HUES6 (cell line): ENCODE measurements at regions not wholly inside any gene's neighbourhood (a gene's known extent, or its start where the extent isn't known, plus 50 kb on each side); places are given as distances from the start of the nearest gene placed in this dataset.
"Not testable (repeated sequence)": the region's sequence is repeated elsewhere in the genome, so short reads cannot be mapped to it uniquely, and the experiment has no call there.

Experiments used
- H3K27ac ChIP-seq: 2 replicates; pipeline ENCODE4 v1.7.0; 2013; ENCODE audit warnings: low read depth, mild to moderate bottlenecking, low read length, inconsistent platforms
- H3K27me3 ChIP-seq: 2 replicates; pipeline ENCODE4 v1.6.1; 2013; ENCODE audit warnings: low read length; ENCODE audit not compliant: control insufficient read depth, insufficient read depth
- H3K36me3 ChIP-seq: 2 replicates; pipeline ENCODE4 v1.6.1; 2013; ENCODE audit warnings: low read length; ENCODE audit not compliant: control insufficient read depth, insufficient read depth
- H3K4me1 ChIP-seq: 2 replicates; pipeline ENCODE4 v1.6.1; 2013; ENCODE audit warnings: low read length; ENCODE audit not compliant: control insufficient read depth, insufficient read depth
- H3K4me3 ChIP-seq: 2 replicates; pipeline ENCODE4 v1.5.1; 2013; ENCODE audit warnings: low read depth, low read length
- H3K9ac ChIP-seq: one replicate; pipeline ENCODE4 v1.6.1; 2013; ENCODE audit warnings: mild to moderate bottlenecking, low read length
- H3K9me3 ChIP-seq: 2 replicates; pipeline ENCODE4 v1.6.1; 2013; ENCODE audit warnings: low read depth, low read length; ENCODE audit not compliant: control insufficient read depth, insufficient read depth

GRCh38 chr2:131672471-131673399 is 145.0 kb downstream of the CCDC74A start:
- H3K27ac ChIP-seq, H3K9ac ChIP-seq, H3K36me3 ChIP-seq: not testable (repeated sequence)
- Histone ChIP-seq H3K4me1 (peaks cover 12% of the 10 kb centered on the region; the same call in 1 of the 2 replicates), H3K27me3 (peaks cover 43% of the 10 kb centered on the region), H3K9me3 (peaks cover 10% of the 10 kb centered on the region), H3K4me3 (peak overlapping the region; percentile 68)

GRCh38 chr2:131673400-131674173 is 145.9 kb downstream of the CCDC74A start:
- no peaks in the 10 kb centered on the region for H3K36me3 ChIP-seq
- peaks cover 12% of the 10 kb centered on the region; the same call in 1 of the 2 replicates for H3K4me1 ChIP-seq
- peaks cover 43% of the 10 kb centered on the region for H3K27me3 ChIP-seq
- H3K9me3 ChIP-seq, result peaks cover 4% of the 10 kb centered on the region
- no peak overlapping the region for H3K27ac ChIP-seq
- H3K4me3 ChIP-seq, result peak overlapping the region; percentile 68
- H3K9ac ChIP-seq, result peak overlapping the region; percentile 16

- Histone ChIP-seq H3K27me3 (peaks cover 43% of the 10 kb centered on the region), H3K4me3 (peak overlapping the region; percentile 68; the same call in 1 of the 2 replicates), H3K36me3 (no peaks in the 10 kb centered on the region), H3K9me3 (peaks cover 4% of the 10 kb centered on the region), H3K27ac (no peak overlapping the region), H3K4me1 (peaks cover 12% of the 10 kb centered on the region; the same call in 1 of the 2 replicates), H3K9ac (no peak overlapping the region)
These were observed 146.5 kb downstream of the CCDC74A start for GRCh38 chr2:131674174-131674507.

GRCh38 chr2:131681611-131682121 is 154.0 kb downstream of the CCDC74A start:
- not testable (repeated sequence) for H3K36me3 ChIP-seq, H3K27ac ChIP-seq, H3K9me3 ChIP-seq, H3K4me1 ChIP-seq, H3K27me3 ChIP-seq
- Histone ChIP-seq H3K9ac (peak overlapping the region; percentile 4), H3K4me3 (peak overlapping the region; percentile 72)

GRCh38 chr2:131682122-131682944 is 154.6 kb downstream of the CCDC74A start:
- Histone ChIP-seq H3K9me3 (no peaks in the 10 kb centered on the region), H3K4me3 (peak overlapping the region; percentile 72), H3K27me3 (peaks cover 4% of the 10 kb centered on the region; the same call in 1 of the 2 replicates), H3K36me3 (no peaks in the 10 kb centered on the region), H3K4me1 (no peaks in the 10 kb centered on the region), H3K27ac (no peak overlapping the region), H3K9ac (peak overlapping the region; percentile 25)

GRCh38 chr2:131682945-131683330 is 155.2 kb downstream of the CCDC74A start:
- peak overlapping the region; percentile 72 for H3K4me3 ChIP-seq
- H3K27me3 ChIP-seq, H3K36me3 ChIP-seq, H3K27ac ChIP-seq, H3K9me3 ChIP-seq, H3K4me1 ChIP-seq: not testable (repeated sequence)
- peak overlapping the region; percentile 25 for H3K9ac ChIP-seq

GRCh38 chr2:131684631-131685316 is 157.1 kb downstream of the CCDC74A start:
- not testable (repeated sequence) for H3K4me1 ChIP-seq, H3K36me3 ChIP-seq, H3K9ac ChIP-seq, H3K27me3 ChIP-seq, H3K4me3 ChIP-seq, H3K9me3 ChIP-seq, H3K27ac ChIP-seq

- H3K9me3 ChIP-seq, result peaks cover 13% of the 10 kb centered on the region; the same call in 1 of the 2 replicates
- H3K4me3 ChIP-seq, H3K4me1 ChIP-seq, H3K27ac ChIP-seq, H3K9ac ChIP-seq, H3K27me3 ChIP-seq, H3K36me3 ChIP-seq: not testable (repeated sequence)
These were observed 158.6 kb downstream of the CCDC74A start for GRCh38 chr2:131686164-131686893.

- not testable (repeated sequence) for H3K4me1 ChIP-seq, H3K36me3 ChIP-seq, H3K9ac ChIP-seq, H3K4me3 ChIP-seq, H3K27me3 ChIP-seq, H3K27ac ChIP-seq
- peaks cover 16% of the 10 kb centered on the region for H3K9me3 ChIP-seq
These were observed 159.2 kb downstream of the CCDC74A start for GRCh38 chr2:131686894-131687238.

GRCh38 chr2:131689066-131689465 is 161.4 kb downstream of the CCDC74A start:
- not testable (repeated sequence) for H3K9ac ChIP-seq, H3K27me3 ChIP-seq

More at GRCh38 chr2:131689066-131689465, 161.4 kb downstream of the CCDC74A start:
- H3K27ac ChIP-seq, H3K36me3 ChIP-seq, H3K4me3 ChIP-seq, H3K4me1 ChIP-seq: not testable (repeated sequence)
- peaks cover 16% of the 10 kb centered on the region for H3K9me3 ChIP-seq
